Gastrocnemius medialis (tissue), 4 donors: ENCODE measurements at regions not wholly inside any gene's neighbourhood (a gene's known extent, or its start where the extent isn't known, plus 50 kb on each side); places are given as distances from the start of the nearest gene placed in this dataset.

Experiments used
- ATAC-seq, 2 donors: fragments of 150-250 bp; one replicate each; pipeline ENCODE4 v1.9.1; 2016
- DNase-seq, 2 donors: peaks; one replicate each; pipeline ENCODE4 v3.0.0-alpha.2; 2019
- H3K27ac ChIP-seq, 4 donors: fragments of 200-600 bp; sonication (generic); 1 replicate in 1 of 4; 2 replicates in 3 of 4; pipeline ENCODE4 v1.5.1; 2016 to 2018; ENCODE audit warnings: mild to moderate bottlenecking in 2 of 4, moderate library complexity in 1 of 4
- H3K27me3 ChIP-seq, 3 donors: fragments of 200-600 bp; sonication (generic) in 2 of 3; 1 replicate in 1 of 3; 2 replicates in 2 of 3; pipeline versions ENCODE4 v1.5.1 to v1.6.0; 2016 to 2019; ENCODE audit warnings: mild to moderate bottlenecking in 1 of 3, moderate library complexity in 1 of 3
- H3K36me3 ChIP-seq, 2 donors: fragments of 200-600 bp; sonication (generic) in 1 of 2; one replicate each; pipeline ENCODE4 v1.5.1; 2017 to 2018
- H3K4me1 ChIP-seq, 2 donors: fragments of 200-600 bp; sonication (generic) in 1 of 2; one replicate each; pipeline ENCODE4 v1.5.1; 2016 to 2017; ENCODE audit warnings: mild to moderate bottlenecking in 2 of 2
- H3K4me3 ChIP-seq, 4 donors: fragments of 200-600 bp; sonication (generic) in 3 of 4; 1 replicate in 1 of 4; 2 replicates in 3 of 4; pipeline ENCODE4 v1.5.1; 2016 to 2019; ENCODE audit warnings: mild to moderate bottlenecking in 2 of 4
- H3K9me3 ChIP-seq, 3 donors: fragments of 200-600 bp; sonication (generic) in 2 of 3; 1 replicate in 1 of 3; 2 replicates in 2 of 3; pipeline ENCODE4 v1.5.1; 2016 to 2019
- POLR2A ChIP-seq, 2 donors: fragments of 450-650 bp; IDR thresholded peaks; one replicate each; pipeline ENCODE4 v1.6.1; 2017; ENCODE audit warnings: antibody characterized with exemption in 2 of 2, mild to moderate bottlenecking in 2 of 2, moderate library complexity in 2 of 2
- in situ Hi-C, 4 donors: fragments of 200-750 bp; cut with MboI; loops; one replicate each; pipeline versions ENCODE4 v1.15.0 to v1.8.0; 2017; ENCODE audit warnings: low sequenced_read_pairs in 4 of 4
- intact Hi-C: fragments of 100-400 bp; cut with DNase I; formaldehyde crosslinking; loops from one replicate; pipeline ENCODE4 v1.15.1; 2023; ENCODE audit warnings: low total_unique reads
- TF ChIP-seq, protein P1 (sequence below), 5 experiments: fragments of 450-650 bp in 3 of 5; fragments of 200-600 bp in 2 of 5; sonication (generic) in 2 of 5; IDR thresholded peaks in 4 of 5; conservative IDR thresholded peaks in 1 of 5; 1 replicate in 4 of 5; 2 replicates in 1 of 5; pipeline ENCODE4 v1.5.1; 2016 to 2019; ENCODE audit warnings: antibody characterized with exemption in 5 of 5, mild to moderate bottlenecking in 3 of 5, moderate library complexity in 3 of 5

DNA sequence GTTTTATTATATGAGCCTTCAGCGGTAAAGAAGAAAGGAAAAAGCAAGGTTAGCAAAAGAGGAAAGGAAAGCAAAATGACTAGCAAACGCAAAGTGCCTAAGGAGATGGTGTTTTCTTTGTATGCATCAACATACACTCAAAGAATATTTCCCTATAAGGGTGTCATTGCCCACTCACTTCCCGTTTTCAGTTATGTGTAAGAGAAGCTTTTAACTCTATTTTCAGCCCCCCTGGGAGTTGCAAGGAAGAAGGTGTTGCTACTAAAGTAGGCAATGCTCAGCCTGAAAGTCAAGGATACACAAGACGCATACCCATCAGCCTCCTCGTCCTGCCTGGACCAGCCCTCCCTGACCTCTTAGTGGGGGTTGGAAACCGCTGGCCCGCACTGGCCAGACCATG lies 267.7 kb upstream of the ZFHX3 start:
- DNase-seq (no peak), ATAC-seq (no peak)
- in situ Hi-C loops = no loop called here
- Histone ChIP-seq H3K4me1 (no peaks in the 10 kb centered on the region), H3K27ac (no peak overlapping the region), H3K36me3 (no peaks in the 10 kb centered on the region), H3K27me3 (no peaks in the 10 kb centered on the region), H3K4me3 (no peak overlapping the region), H3K9me3 (no peaks in the 10 kb centered on the region)
- intact Hi-C loops = no loop called here
- TF ChIP-seq, protein P1, sequence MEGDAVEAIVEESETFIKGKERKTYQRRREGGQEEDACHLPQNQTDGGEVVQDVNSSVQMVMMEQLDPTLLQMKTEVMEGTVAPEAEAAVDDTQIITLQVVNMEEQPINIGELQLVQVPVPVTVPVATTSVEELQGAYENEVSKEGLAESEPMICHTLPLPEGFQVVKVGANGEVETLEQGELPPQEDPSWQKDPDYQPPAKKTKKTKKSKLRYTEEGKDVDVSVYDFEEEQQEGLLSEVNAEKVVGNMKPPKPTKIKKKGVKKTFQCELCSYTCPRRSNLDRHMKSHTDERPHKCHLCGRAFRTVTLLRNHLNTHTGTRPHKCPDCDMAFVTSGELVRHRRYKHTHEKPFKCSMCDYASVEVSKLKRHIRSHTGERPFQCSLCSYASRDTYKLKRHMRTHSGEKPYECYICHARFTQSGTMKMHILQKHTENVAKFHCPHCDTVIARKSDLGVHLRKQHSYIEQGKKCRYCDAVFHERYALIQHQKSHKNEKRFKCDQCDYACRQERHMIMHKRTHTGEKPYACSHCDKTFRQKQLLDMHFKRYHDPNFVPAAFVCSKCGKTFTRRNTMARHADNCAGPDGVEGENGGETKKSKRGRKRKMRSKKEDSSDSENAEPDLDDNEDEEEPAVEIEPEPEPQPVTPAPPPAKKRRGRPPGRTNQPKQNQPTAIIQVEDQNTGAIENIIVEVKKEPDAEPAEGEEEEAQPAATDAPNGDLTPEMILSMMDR (IDR thresholded peaks at IDR 0.05 in 4 of 5, conservative IDR thresholded peaks at IDR 0.05 in 1 of 5) = no peak
- no peak for TF ChIP-seq POLR2A (IDR thresholded peaks at IDR 0.05)

DNA sequence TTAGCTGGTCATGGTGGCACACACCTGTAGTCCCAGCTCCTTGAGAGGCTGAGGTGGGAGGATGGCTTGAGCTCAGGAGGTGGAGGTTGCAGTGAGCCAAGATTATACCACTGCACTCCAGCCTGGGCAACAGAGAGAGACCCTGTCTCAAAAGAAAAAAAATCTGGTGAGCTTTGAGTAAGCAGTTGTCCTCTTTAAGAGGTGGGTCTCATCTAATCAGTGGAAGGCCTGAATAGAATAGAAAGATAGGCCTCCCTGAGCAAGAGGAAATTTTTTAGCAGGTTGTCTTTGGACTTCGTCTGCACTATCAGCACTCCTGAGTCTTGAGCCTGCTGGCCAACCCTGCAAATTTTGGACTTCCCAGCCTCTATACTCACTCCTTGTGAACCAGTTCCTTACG lies 266.0 kb upstream of the ZFHX3 start:
- intact Hi-C loops (no loop called here), in situ Hi-C loops (no loop called here)
- Histone ChIP-seq H3K9me3 (no peaks in the 10 kb centered on the region), H3K4me3 (no peak overlapping the region), H3K4me1 (no peaks in the 10 kb centered on the region), H3K27me3 (no peaks in the 10 kb centered on the region), H3K27ac (no peak overlapping the region), H3K36me3 (no peaks in the 10 kb centered on the region)
- DNase-seq = no peak
- no peak for TF ChIP-seq POLR2A (IDR thresholded peaks at IDR 0.05)
- TF ChIP-seq, protein P1 (IDR thresholded peaks at IDR 0.05 in 4 of 5, conservative IDR thresholded peaks at IDR 0.05 in 1 of 5) = no peak
- no peak for ATAC-seq

DNA sequence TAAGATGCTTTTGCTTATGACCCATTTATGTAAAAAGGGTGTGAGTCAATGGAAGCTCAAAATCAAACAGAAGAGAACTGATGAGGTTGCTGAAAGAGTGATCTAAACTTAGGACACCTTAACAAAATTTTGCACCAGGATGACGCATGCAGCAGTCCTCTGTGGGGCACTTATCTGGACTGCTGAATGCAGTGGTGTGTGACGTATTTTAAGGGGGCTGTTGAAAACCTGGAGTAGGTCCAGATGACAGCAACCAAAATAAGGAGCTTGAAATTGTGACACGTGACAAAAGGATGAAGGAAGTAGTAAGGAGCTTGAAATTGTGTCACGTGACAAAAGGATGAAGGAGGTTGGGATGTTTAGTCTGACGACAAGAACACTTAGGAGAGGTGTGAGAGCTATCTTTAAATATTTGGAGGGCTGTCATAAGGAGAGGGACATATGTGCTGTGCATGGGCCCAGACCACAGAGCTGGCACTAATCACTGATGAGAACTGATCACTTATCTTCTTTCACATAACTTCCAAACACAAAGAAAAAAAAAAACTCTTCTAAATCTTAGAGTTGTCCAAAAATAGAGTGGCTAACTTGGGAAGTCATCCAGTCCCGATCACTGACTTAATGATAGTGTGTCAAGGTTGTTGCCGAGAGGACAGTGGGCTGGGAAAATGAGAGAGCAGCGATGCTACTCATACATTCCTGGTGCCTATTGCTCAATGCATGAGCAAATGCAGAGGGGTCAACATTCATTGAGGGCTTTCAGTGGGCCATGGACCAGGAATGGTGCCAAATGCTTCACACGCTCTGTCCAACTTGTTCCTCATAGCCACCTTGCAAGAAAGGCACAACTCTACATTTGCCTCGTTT lies 264.2 kb upstream of the ZFHX3 start:
- H3K27me3 ChIP-seq = no peaks in the 10 kb centered on the region
- no peak overlapping the region for H3K27ac ChIP-seq
- H3K36me3 ChIP-seq = no peaks in the 10 kb centered on the region
- no peak overlapping the region for H3K4me3 ChIP-seq
- ATAC-seq (no peak), DNase-seq (no peak)
- H3K9me3 ChIP-seq = no peaks in the 10 kb centered on the region
- no peaks in the 10 kb centered on the region for H3K4me1 ChIP-seq
- intact Hi-C loops (no loop called here), in situ Hi-C loops (no loop called here)
- TF ChIP-seq POLR2A (IDR thresholded peaks at IDR 0.05) = no peak
- TF ChIP-seq, protein P1 (IDR thresholded peaks at IDR 0.05 in 4 of 5, conservative IDR thresholded peaks at IDR 0.05 in 1 of 5) = no peak

DNA sequence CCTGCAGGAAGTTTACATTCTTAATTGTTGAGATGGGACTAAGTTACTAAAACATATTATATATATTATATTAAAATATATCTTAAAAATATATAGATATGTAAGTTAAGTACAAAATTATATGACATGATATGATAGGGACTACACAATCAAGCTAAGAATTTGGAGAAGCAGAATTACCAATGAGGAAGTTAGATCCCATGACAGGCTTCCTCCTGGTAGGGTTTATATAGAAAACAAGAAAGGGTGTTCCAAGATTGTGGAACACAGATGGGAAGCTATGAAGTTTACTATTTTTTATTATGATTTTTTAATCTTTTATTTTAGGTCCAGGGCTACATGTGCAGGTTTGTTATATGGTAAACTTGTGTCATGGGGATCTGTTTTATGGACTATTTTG lies 260.8 kb upstream of the ZFHX3 start:
- intact Hi-C loops (no loop called here), in situ Hi-C loops (no loop called here)
- TF ChIP-seq, protein P1 (IDR thresholded peaks at IDR 0.05 in 4 of 5, conservative IDR thresholded peaks at IDR 0.05 in 1 of 5) = no peak
- TF ChIP-seq POLR2A (IDR thresholded peaks at IDR 0.05) = no peak
- Histone ChIP-seq H3K27ac (no peak overlapping the region), H3K4me1 (no peaks in the 10 kb centered on the region), H3K36me3 (no peaks in the 10 kb centered on the region), H3K4me3 (no peak overlapping the region), H3K27me3 (no peaks in the 10 kb centered on the region), H3K9me3 (no peaks in the 10 kb centered on the region)
- ATAC-seq = no peak
- DNase-seq = no peak
